HG03064 (cell line): ENCODE measurements at regions not wholly inside any gene's neighbourhood (a gene's known extent, or its start where the extent isn't known, plus 50 kb on each side); places are given as distances from the start of the nearest gene placed in this dataset.
"Not testable (repeated sequence)": the region's sequence is repeated elsewhere in the genome, so short reads cannot be mapped to it uniquely, and the experiment has no call there.

Experiments used
- ATAC-seq: cut with Tn5 transposase; IDR thresholded peaks from one replicate; pipeline ENCODE4 v1.9.1; 2021; ENCODE audit warnings: low read depth; ENCODE audit not compliant: unreplicated experiment

- ATAC-seq, result no peak
These were observed 440.9 kb downstream of the IRS2 start for GRCh38 chr13:109345433-109345941.

GRCh38 chr13:109344552-109345157 is 441.7 kb downstream of the IRS2 start:
- ATAC-seq, result no peak

GRCh38 chr13:109336730-109337129 is 449.7 kb downstream of the IRS2 start:
- no peak for ATAC-seq

- no peak for ATAC-seq
These were observed 452.3 kb downstream of the IRS2 start for GRCh38 chr13:109333893-109334651.

- no peak for ATAC-seq
These were observed 453.6 kb downstream of the IRS2 start for GRCh38 chr13:109332506-109333499.

GRCh38 chr13:109331898-109332297 is 454.5 kb downstream of the IRS2 start:
- ATAC-seq, result no peak

GRCh38 chr13:109331011-109331433 is 455.4 kb downstream of the IRS2 start:
- no peak for ATAC-seq

GRCh38 chr13:109330123-109330522 is 456.3 kb downstream of the IRS2 start:
- ATAC-seq, result no peak

- ATAC-seq, result no peak
These were observed 457.2 kb downstream of the IRS2 start for GRCh38 chr13:109329175-109329574.

- no peak for ATAC-seq
These were observed 459.8 kb downstream of the IRS2 start for GRCh38 chr13:109326601-109327000.

- no peak for ATAC-seq
These were observed 463.0 kb downstream of the IRS2 start for GRCh38 chr13:109323338-109323737.

GRCh38 chr13:109318945-109319590 is 467.3 kb downstream of the IRS2 start:
- ATAC-seq, result no peak

GRCh38 chr13:109315481-109315880 is 470.9 kb downstream of the IRS2 start:
- no peak for ATAC-seq

- no peak for ATAC-seq
These were observed 472.3 kb downstream of the IRS2 start for GRCh38 chr13:109314101-109314500.

GRCh38 chr13:109312399-109312798 is 474.0 kb downstream of the IRS2 start:
- no peak for ATAC-seq

GRCh38 chr13:109311431-109311976 is 474.9 kb downstream of the IRS2 start:
- not testable (repeated sequence) for ATAC-seq

GRCh38 chr13:109309625-109310363 is 476.6 kb downstream of the IRS2 start:
- no peak for ATAC-seq

GRCh38 chr13:109307027-109307426 is 479.4 kb downstream of the IRS2 start:
- ATAC-seq, result no peak

GRCh38 chr13:109301726-109302125 is 484.7 kb downstream of the IRS2 start:
- ATAC-seq, result no peak
